Stimulated activated CD4-positive, alpha-beta T cell treated with anti-CD3 and anti-CD28 coated beads, Interleukin-1b, Interleukin-23, amount 100 ng/mL, for 48 hours (primary cell): ENCODE measurements at regions not wholly inside any gene's neighbourhood (a gene's known extent, or its start where the extent isn't known, plus 50 kb on each side); places are given as distances from the start of the nearest gene placed in this dataset.

ENCODE experiments used
- DNase-seq: peaks from one replicate; pipeline ENCODE4 v3.0.0-alpha.2; 2020

- DNase-seq, result no peak
Measured at GRCh38 chr10:42933448-42934340, 143.2 kb upstream of the RET start.

DNA sequence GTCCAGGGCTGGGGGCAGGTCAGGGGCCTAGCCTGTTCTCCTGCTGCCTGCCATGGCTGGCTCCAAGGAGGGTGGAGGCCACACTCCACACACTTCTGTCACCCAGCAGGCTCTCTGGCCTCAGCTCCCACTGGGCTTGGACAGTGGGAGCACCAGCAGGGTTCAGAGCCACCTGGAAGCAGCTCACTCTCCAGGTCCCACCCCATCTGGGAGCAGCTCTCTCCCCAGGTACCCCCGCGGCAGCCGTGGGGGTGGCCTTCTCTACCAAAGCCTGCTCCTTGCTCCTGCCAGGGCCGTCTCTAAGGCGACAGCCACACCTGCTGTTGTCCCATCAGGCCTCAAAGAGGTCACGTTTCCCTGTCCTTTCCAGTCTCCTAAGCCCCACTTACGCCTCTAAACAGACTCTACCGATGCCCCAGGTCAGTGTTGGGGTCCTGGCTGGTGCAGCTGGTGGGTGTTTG is 142.5 kb upstream of the RET start:
- no peak for DNase-seq

DNA sequence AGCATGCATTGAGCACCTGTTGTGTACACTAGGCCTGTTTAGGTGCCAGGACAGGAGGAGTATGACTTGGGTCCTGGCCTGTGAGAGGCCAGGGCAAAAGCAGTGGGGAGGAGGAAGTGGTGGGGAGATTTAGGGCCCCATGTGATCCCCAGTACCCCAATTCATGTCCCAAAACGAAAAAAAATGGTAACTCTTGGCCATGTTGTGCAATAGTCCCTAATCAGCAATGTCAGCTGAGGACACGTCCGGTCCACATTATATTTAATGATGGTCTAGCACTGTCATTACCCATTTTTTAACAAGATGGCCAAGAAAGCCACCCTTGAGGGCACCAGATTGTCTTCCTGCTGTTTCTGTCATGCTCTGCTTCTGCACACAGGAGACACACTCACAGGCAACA is 142.0 kb upstream of the RET start:
- no peak for DNase-seq

DNA sequence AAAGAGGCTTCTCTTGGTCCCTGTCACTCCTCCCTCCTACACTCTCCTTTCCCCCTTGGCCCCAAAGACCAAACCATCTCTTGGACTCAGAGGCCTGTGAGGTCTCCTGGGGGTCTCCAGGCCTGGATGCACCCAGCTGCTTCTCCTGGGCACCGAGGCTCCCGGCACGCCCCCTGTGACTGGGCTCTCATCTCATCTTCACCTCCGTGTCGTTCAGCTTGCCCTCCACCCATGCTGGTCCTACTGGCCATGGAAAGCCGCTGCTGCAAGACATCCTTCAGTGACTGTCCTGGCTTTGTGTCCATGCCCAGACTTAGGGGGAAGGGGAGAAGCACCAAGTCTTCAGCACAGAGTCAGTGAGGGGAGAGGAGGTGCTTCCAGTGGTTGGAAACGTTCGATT is 141.4 kb upstream of the RET start:
- no peak for DNase-seq

- DNase-seq, result no peak
Measured at GRCh38 chr10:42936580-42936979, 140.3 kb upstream of the RET start.

DNA sequence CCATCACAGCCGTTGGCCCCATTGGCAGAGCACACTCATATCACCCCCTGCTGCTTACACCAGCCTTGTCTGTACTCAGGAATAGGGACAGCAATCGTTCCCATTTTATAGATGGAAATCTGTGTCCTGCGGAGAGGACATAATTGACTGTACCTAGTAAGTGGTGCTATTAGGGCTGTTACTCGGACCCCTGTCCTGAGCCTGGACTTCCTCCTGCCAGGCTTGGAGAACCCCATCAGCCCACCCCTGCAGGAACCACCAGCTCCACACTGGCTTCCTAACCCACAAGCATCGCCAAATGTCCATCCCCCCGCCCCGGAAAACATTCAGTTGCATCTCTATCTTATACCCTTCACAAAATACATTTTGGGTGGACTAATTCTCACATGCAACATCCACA is 139.8 kb upstream of the RET start:
- DNase-seq, result no peak

DNA sequence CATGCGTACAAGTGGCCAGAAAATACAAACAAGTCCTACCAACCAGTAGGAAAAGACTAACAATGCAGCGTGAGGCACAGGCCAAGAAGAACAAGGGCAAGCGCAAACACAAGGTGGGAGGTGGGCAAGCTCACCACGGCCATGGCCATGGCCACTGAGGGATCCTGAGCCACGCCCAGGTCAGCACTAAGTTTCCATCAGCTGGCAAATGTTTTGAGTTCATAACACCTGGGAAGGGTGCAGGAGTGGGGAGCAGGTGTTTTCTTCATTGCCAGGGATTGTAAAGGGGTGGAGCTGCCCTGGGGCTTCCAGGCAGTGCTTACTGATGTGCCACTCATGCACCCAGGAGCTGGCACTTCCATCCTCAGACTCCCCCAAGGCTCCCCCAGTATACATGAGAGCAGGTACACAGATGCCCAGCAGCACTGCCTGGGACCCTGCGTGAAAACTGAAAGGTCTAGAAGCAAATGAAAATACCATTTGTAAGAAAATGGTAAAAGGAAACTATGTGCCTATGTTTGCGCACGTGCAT is 139.2 kb upstream of the RET start:
- DNase-seq, result no peak

GRCh38 chr10:42938351-42938750 is 138.5 kb upstream of the RET start:
- DNase-seq, result no peak

DNA sequence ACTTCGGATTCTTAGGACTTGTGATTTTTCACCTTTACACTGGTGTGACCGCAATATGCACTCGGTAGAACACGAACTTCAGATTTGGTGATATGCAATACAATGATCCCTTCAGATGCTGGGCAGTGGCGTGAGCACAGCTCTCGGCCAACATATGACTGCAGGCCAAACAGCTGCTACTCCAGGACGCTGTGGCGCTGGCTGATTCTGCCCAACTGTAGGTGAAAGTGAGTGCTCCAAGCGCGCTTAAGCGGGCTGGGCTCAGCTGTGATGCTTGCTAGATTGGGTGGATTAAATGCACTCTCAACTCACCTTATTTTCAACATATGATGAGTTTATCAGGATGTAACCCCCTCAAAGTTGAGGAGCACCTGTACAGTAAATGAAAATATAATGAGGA is 137.6 kb upstream of the RET start:
- no peak for DNase-seq

- no peak for DNase-seq
Measured at GRCh38 chr10:42939685-42940366, 137.0 kb upstream of the RET start.

DNA sequence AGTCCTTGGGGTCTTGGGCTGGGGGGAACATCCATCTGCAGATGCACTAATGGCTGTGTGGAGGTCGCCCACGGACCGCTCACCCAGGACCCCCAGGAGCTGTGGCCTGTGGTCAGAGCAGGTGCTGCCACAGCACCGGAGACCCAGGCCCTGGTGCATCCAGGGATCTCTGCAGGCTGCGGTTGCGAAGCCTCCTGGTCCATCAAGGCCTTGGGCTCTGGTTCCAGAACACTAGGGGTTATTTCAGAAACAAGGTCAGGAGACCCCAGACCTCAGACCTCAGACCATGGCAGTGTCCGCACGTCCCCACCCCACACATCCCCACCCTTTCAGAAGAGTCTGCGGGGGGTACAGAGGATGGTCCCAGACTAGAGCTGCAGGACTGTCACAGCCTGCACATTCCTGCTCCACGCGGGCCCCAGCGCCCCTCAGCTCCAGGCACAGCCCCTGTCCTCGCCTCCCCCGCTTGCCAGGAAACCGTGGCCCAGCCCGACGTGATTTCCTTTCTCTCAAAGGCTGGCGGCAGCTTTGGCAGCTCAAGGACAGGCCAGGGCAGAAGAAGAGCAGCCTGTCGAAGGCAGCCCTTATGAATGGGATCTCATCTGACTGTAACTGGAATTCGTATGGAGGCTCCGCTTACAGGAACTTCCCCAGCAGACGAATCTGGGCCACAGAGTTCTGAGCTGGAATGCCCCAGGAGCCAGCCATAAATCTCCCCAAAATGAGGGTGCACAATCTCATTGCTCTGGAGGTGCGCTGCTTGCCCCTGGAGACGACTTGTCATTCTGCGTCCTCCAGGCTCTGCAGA is 136.2 kb upstream of the RET start:
- no peak for DNase-seq

GRCh38 chr10:42941295-42941644 is 135.6 kb upstream of the RET start:
- no peak for DNase-seq

DNA sequence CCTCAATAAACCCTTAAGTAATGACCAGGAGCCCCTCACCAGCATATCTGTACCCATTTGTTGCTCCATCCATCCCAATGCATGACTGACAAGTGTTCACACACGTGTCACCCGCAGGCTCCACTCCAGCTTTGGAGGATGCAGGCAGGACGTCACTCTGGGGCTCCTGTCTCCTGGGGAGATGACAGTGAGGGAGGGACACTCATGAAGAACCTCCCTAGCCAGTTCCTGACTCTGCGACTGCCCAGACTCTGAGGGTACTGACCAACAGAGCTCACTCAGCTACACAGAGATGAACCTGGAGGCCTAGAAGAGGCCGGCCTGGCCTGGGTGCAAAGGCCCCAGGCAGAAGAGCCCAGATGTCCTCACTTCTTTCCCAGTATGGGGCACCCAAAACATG is 135.1 kb upstream of the RET start:
- no peak for DNase-seq

- DNase-seq, result no peak
Measured at GRCh38 chr10:42942279-42942950, 134.5 kb upstream of the RET start.

- DNase-seq, result no peak
Measured at GRCh38 chr10:42943025-42943818, 133.6 kb upstream of the RET start.

DNA sequence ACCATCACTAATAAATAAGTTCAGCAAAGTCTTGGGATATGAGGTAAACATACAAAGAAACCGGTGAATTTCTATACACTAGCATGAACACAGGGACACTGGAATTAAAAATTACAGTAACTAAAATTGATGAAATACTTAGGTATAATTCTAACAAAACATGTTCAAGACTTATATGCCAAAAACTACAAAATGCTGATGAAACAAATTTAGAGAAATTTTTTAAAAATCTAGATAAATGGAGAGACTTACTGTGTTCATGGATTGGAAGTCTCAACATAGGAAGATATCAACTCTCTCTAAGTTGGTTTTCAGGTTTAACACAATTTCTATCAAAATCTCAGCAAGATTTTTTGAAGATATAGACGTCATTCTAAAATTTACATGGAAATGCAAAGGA is 128.8 kb upstream of the RET start:
- DNase-seq, result no peak

- DNase-seq, result no peak
Measured at GRCh38 chr10:42949287-42949686, 127.6 kb upstream of the RET start.

GRCh38 chr10:42950606-42951485 is 126.0 kb upstream of the RET start:
- no peak for DNase-seq

- no peak for DNase-seq
Measured at GRCh38 chr10:42951486-42952251, 125.2 kb upstream of the RET start.

DNA sequence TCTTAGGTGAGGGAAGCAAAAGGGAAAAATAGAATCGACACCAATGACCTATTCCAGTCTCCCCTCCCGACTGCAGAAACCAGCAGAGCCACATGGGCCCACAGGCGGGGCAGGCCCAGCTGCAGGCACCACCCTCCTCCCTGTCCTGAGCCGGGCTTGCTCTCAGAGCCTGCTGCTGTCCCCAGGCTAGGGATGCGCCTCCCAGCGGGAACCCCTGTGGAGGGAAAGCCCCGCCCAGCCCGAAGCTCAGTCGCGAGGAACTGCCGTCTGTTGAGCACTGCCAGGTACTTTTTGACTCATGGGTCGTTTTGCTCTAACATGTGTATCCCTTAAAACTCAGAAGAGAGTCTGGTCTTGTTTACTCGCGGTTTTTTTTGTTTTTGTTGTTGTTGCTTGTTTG is 124.5 kb upstream of the RET start:
- DNase-seq, result no peak
